Epithelial cell of proximal tubule (primary cell): ENCODE measurements at regions not wholly inside any gene's neighbourhood (a gene's known extent, or its start where the extent isn't known, plus 50 kb on each side); places are given as distances from the start of the nearest gene placed in this dataset.

Experiments used
- DNase-seq: peaks from one replicate; pipeline ENCODE4 v3.0.0-alpha.2; 2011; ENCODE audit warnings: low read depth
- H3K4me3 ChIP-seq: 2 replicates; pipeline ENCODE4 v1.5.1; 2011; ENCODE audit warnings: low read depth, mild to moderate bottlenecking, low read length
- CTCF ChIP-seq: conservative IDR thresholded peaks from 2 replicates; pipeline ENCODE4 v1.5.1; 2012; ENCODE audit warnings: low read depth, mild to moderate bottlenecking, low read length

GRCh38 chr18:37654731-37655369 lies 89.3 kb upstream of the CELF4 start:
- no peak overlapping the region for H3K4me3 ChIP-seq
- peak; percentile 15 for DNase-seq
- TF ChIP-seq CTCF = peak; percentile 20

GRCh38 chr18:37654034-37654433 lies 88.4 kb upstream of the CELF4 start:
- no peak for TF ChIP-seq CTCF
- H3K4me3 ChIP-seq = no peak overlapping the region
- no peak for DNase-seq

- TF ChIP-seq CTCF = no peak
- no peak overlapping the region for H3K4me3 ChIP-seq
- no peak for DNase-seq
Observed at GRCh38 chr18:37653618-37654017, 88.0 kb upstream of the CELF4 start.

GRCh38 chr18:37649930-37650329 lies 84.3 kb upstream of the CELF4 start:
- H3K4me3 ChIP-seq = no peak overlapping the region
- TF ChIP-seq CTCF = no peak
- DNase-seq = no peak

- no peak for DNase-seq
- H3K4me3 ChIP-seq = no peak overlapping the region
- no peak for TF ChIP-seq CTCF
Observed at GRCh38 chr18:37649416-37649815, 83.8 kb upstream of the CELF4 start.

GRCh38 chr18:37641573-37641972 lies 76.0 kb upstream of the CELF4 start:
- no peak for DNase-seq
- no peak overlapping the region for H3K4me3 ChIP-seq
- no peak for TF ChIP-seq CTCF

- TF ChIP-seq CTCF = no peak
Observed at GRCh38 chr18:37640504-37640903, 74.9 kb upstream of the CELF4 start.

More at GRCh38 chr18:37640504-37640903, 74.9 kb upstream of the CELF4 start:
- no peak for DNase-seq
- H3K4me3 ChIP-seq = no peak overlapping the region
